HG03095 (cell line): ENCODE measurements at regions not wholly inside any gene's neighbourhood (a gene's known extent, or its start where the extent isn't known, plus 50 kb on each side); places are given as distances from the start of the nearest gene placed in this dataset.

Source experiments
- ATAC-seq: cut with Tn5 transposase; IDR thresholded peaks from one replicate; pipeline ENCODE4 v1.9.1; 2021; ENCODE audit warnings: moderate library complexity; ENCODE audit not compliant: unreplicated experiment

DNA sequence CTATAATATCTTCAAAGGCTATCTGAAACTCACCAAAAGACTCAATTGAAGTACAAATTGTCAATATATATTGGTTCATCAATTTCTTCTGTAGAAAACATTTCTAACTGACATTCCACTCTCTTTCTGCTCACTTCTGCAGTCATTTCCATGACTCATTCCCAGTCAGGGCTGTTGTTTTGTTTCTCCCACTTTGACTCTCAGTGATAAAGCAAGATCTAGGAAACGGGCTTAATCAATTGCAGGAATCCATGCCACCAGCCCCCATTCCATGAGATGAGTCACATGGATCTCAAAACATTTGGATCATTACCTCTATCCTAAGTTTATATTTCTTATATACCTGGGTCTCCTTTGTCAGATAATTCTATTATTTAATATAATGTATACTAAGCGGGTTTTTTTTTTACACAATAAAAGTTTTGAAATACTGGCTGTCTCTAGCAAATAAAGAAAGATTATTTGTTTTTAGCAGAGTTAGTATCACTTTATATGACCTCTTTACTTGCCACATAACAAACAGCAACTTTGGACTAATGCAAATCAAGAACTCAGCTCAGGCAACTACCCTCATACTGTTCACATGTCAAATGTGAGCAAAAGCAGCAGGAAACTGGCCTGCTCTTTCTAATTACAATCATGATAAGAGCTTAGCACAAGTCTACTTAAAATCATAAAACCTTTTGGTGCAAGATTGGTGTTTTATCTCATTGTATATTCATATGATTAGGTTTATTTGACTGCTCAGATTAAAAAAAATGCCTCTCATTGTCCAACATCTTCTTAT lies 251.1 kb upstream of the PIK3C3 start:
- no peak for ATAC-seq

DNA sequence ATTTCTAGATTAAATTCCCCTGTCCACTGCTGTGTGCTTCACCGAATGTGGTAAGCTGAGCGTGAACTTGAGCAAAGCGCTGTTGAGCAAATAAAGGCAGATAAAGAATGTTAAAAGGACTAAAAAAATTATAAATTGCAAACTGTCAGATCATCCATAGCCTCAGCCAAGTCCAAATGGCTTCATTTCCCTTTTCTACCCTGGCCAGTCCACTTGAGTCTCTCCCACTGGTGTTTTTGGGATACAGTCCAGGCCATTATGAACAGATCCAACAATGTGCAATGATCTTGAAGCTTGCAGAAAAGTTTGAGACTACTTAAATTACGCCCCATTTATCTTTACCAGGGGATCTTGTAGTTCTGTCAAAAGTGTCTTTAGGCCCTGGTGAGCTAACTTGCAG lies 254.6 kb upstream of the PIK3C3 start:
- ATAC-seq = no peak

DNA sequence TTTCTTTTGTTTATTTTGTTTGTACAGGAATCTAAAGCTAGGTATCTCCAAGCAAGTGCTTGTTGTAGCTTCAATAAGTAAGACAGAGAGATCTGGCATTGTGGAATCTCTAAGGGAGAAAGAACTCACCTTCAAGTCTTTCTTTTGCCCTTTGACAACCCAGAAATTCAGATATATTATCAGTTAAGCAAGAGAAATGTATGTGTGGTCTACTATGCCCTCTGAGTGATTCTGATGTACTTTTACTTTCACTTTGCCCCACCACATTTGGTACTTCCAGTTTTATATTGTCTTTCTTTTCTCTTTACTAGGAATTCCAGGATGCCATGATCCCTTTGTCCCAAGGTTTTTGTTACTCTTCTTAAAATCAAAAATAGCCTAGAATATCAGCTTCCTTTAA lies 259.6 kb upstream of the PIK3C3 start:
- ATAC-seq = no peak

DNA sequence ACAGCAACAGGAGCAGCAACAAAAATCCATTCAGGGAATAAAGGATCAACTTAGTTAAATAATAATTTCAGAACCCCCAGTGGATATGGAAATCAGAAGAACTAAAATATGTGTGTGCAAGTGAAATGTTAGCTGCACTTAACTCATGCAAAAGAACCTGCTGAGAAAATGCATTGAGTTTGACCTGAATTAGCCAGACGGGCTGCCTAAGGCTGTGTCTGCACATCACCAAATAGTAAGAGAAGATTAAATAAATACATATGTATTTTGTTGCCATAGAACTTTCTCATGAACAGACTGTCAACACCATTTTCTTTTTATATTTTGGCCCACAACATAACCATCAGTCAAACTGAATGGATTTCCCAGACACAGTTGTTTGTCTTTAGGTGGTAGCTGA lies 262.0 kb upstream of the PIK3C3 start:
- ATAC-seq = no peak

DNA sequence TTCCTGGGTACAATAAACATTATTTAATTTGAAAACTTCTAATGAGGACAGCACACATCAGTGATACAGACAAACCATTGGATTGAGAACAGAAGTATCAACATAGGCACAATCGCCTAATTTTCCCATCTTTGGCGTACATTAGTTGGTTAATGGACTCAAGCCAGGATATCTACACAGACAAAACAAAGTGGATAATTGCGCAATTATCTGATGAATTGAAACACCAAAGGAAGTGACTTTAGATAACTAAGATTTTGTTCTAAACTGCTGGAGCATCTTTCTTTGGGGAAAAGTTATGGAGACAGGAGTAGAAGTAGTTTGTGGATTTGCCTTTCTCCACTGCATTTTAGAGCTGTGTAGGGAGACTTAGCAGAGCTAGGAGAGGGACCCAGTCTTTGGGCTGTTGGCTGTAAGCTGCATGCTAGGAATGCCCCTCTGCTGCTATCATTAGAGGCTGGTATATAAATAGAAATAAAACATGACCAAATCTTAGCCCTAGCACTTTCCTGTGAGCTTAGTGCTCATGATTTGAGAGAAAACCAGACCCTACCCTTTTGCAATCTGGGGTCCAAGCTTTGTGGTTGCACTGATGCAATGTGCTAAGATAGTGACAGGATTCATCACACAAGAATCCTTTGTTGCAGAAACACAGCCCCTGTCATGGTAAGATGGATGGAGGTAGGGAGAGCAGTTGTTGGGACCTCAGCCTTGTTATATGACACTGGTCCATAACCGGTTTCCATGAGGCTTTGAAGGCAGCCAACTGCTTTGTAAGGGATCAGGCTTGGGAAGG lies 264.5 kb upstream of the PIK3C3 start:
- no peak for ATAC-seq

- ATAC-seq = no peak
These were observed 267.9 kb upstream of the PIK3C3 start for GRCh38 chr18:41687138-41687537.

- ATAC-seq = no peak
These were observed 273.7 kb upstream of the PIK3C3 start for GRCh38 chr18:41681138-41681880.

DNA sequence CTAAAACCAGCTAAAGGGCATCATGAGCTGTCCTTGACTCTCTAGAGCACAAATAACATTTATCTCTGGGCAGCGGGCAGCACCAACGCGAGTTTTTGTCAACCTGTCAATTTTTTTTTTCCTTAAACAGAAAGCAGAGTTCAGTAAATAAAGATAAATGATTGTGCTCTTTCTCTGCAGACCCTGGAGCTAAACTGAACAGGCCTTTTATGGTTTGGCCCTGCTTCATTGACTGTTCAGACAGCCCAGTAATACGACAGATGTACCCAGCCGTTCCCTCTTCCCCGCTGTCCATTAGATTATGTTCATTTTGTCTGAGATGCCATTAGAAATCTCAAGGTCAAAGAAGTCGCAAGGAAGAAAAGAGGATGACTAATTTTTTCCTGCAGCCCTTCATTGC lies 280.5 kb upstream of the PIK3C3 start:
- no peak for ATAC-seq

- no peak for ATAC-seq
These were observed 288.8 kb upstream of the PIK3C3 start for GRCh38 chr18:41666231-41666630.

- ATAC-seq = no peak
These were observed 289.8 kb upstream of the PIK3C3 start for GRCh38 chr18:41665210-41665609.

DNA sequence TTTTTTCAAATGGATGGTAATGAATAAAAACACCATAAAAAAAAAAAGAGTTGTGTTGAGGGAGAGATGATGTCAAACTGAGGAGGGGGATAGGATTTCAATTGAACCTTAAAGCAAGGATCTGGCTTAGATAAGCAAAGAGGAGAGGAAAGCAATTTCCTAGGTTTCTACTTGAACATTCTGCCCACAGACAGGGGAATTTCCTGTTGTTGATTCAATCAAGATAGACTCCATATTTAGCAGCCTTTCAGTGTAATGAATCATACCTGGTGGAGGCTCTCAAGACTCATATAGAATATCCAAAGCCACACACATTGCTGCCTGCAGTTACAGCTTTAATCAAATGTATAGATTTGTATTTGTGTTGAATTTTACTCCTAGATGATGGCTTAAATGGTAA lies 294.4 kb upstream of the PIK3C3 start:
- ATAC-seq = no peak

GRCh38 chr18:41659438-41660130 lies 295.4 kb upstream of the PIK3C3 start:
- no peak for ATAC-seq

DNA sequence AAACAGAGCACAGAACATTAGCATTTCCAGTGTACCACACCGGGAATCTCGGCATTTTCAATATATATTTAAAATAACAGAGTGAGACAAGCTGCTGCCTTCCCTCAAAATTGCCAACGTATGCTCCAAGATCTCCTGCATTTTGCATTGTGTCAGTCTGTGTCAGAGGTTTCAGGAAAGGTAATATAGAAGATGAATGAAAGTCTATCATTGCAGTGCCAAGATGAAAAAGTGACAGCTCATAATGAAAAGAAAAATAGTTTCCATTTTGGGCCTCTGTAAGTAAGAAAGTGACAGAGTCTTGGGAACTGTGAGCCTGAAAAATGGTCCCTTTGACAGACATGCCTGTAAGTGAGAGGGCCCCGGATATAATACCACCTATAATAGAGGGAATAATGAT lies 297.8 kb upstream of the PIK3C3 start:
- no peak for ATAC-seq

GRCh38 chr18:41655074-41655473 lies 300.0 kb upstream of the PIK3C3 start:
- ATAC-seq = no peak

- ATAC-seq = no peak
These were observed 307.1 kb upstream of the PIK3C3 start for GRCh38 chr18:41647914-41648313.

- ATAC-seq = no peak
These were observed 308.0 kb upstream of the PIK3C3 start for GRCh38 chr18:41646915-41647620.

GRCh38 chr18:41645589-41646360 lies 309.3 kb upstream of the PIK3C3 start:
- ATAC-seq = no peak

- no peak for ATAC-seq
These were observed 310.6 kb upstream of the PIK3C3 start for GRCh38 chr18:41644466-41644865.

GRCh38 chr18:41643427-41643826 lies 311.6 kb upstream of the PIK3C3 start:
- ATAC-seq = no peak

DNA sequence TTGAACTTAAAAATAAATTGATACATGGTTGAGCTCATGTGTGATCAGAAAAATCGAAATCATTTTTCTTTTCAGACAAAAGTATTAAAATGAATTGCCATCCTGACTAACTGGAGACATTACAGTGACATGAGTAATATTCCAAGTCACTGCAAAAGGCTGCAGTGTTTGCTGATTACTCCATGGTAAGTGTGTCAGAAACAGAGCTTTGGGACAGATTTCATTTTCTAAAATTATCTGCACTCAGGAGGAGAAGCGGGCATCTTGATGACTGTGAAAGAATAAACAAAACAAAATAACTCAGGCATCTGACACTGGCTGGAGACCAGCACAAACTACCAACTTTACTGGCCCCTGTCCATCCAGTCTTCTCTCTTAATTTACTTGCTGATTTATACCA lies 312.3 kb upstream of the PIK3C3 start:
- no peak for ATAC-seq
